DOHH2 (cell line): ENCODE measurements at regions not wholly inside any gene's neighbourhood (a gene's known extent, or its start where the extent isn't known, plus 50 kb on each side); places are given as distances from the start of the nearest gene placed in this dataset.

Experiments used
- H3F3A ChIP-seq: fragments of 200-600 bp; sonication (generic), shearing (Covaris generic); 2 replicates; pipeline ENCODE4 v1.6.0; 2016; ENCODE audit warnings: antibody characterized with exemption, mild to moderate bottlenecking; ENCODE audit not compliant: control insufficient read depth, insufficient read depth
- H3K27ac ChIP-seq: fragments of 200-600 bp; sonication (generic); 2 replicates; pipeline ENCODE4 v1.5.1; 2014; ENCODE audit warnings: low read depth, mild to moderate bottlenecking, low read length, moderate library complexity
- H3K27me3 ChIP-seq: fragments of 200-600 bp; sonication (generic); 2 replicates; pipeline ENCODE4 v1.6.1; 2014; ENCODE audit warnings: mild to moderate bottlenecking, low read length, mixed read lengths; ENCODE audit not compliant: control insufficient read depth
- H3K36me3 ChIP-seq: fragments of 200-600 bp; sonication (generic); 2 replicates; pipeline ENCODE4 v1.6.1; 2014; ENCODE audit warnings: mild to moderate bottlenecking, low read length, moderate library complexity, mixed read lengths; ENCODE audit not compliant: control insufficient read depth
- H3K4me1 ChIP-seq: fragments of 200-600 bp; sonication (generic); 2 replicates; pipeline ENCODE4 v1.6.1; 2014; ENCODE audit warnings: mild to moderate bottlenecking, low read length, mixed read lengths; ENCODE audit not compliant: control insufficient read depth
- H3K4me2 ChIP-seq: fragments of 200-600 bp; sonication (generic); 2 replicates; pipeline ENCODE4 v1.6.0; 2014; ENCODE audit warnings: mild to moderate bottlenecking, low read length, moderate library complexity
- H3K4me3 ChIP-seq: fragments of 200-600 bp; sonication (generic); 2 replicates; pipeline ENCODE4 v1.5.1; 2014; ENCODE audit warnings: mild to moderate bottlenecking, low read length, mixed read lengths
- H3K79me2 ChIP-seq: fragments of 200-600 bp; sonication (generic); 2 replicates; pipeline ENCODE4 v1.6.1; 2014; ENCODE audit warnings: mild to moderate bottlenecking, low read length, mixed read lengths; ENCODE audit not compliant: control insufficient read depth
- H3K9me2 ChIP-seq: fragments of 200-600 bp; sonication (generic); replicated peaks from 2 replicates; pipeline ENCODE4 v1.6.1; 2014; ENCODE audit warnings: mild to moderate bottlenecking, low read length, mixed read lengths; ENCODE audit not compliant: control insufficient read depth
- H3K9me3 ChIP-seq: fragments of 200-600 bp; sonication (generic); 2 replicates; pipeline ENCODE4 v1.6.1; 2014; ENCODE audit warnings: antibody characterized with exemption, low read length, mixed read lengths; ENCODE audit not compliant: control insufficient read depth, insufficient read depth
- H4K20me1 ChIP-seq: fragments of 200-600 bp; sonication (generic); 2 replicates; pipeline ENCODE4 v1.6.0; 2014; ENCODE audit warnings: low read depth, mild to moderate bottlenecking, antibody characterized with exemption, low read length, moderate library complexity; ENCODE audit not compliant: control insufficient read depth, insufficient read depth
- EZH2phosphoT487 ChIP-seq: fragments of 200-600 bp; sonication (generic); IDR thresholded peaks from 2 replicates; pipeline ENCODE4 v1.6.1; 2017; ENCODE audit warnings: borderline replicate concordance, mild to moderate bottlenecking, antibody characterized with exemption, low read length, moderate library complexity, mixed read lengths
- TF ChIP-seq, protein P1 (sequence below): fragments of 200-600 bp; sonication (generic); IDR thresholded peaks from one replicate; pipeline ENCODE4 v1.5.1; 2014; ENCODE audit warnings: antibody characterized with exemption, mild to moderate bottlenecking, low read depth, low read length; ENCODE audit not compliant: poor library complexity, severe bottlenecking

DNA sequence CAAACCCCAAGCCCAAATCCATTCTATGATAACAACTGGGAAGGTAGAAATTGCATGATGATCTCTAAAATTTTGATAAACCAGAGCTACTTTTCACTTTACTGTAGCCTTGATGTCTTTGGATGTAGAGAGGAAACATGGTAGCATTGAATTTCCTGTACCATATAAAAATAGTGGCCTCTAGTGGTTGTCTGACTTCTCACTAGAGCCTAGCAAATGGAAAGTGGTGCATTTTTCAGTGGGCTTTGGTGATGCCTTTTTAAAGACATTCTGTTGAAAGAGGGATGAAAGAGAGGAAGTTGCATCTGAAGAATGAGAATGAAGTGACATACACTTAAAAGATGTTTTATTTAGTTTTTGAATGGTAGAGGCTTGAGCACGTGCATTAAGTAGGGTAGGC is 662.2 kb downstream of the XIRP2 start:
- Histone ChIP-seq H3K9me3 (no peaks in the 10 kb centered on the region), H3K9me2 (no peaks in the 10 kb centered on the region), H3K36me3 (no peaks in the 10 kb centered on the region), H3K79me2 (no peaks in the 10 kb centered on the region), H3F3A (no peaks in the 10 kb centered on the region), H3K4me2 (no peak overlapping the region), H4K20me1 (no peaks in the 10 kb centered on the region), H3K4me3 (no peak overlapping the region), H3K4me1 (no peaks in the 10 kb centered on the region), H3K27me3 (no peaks in the 10 kb centered on the region), H3K27ac (no peak overlapping the region)
- TF ChIP-seq, protein P1, sequence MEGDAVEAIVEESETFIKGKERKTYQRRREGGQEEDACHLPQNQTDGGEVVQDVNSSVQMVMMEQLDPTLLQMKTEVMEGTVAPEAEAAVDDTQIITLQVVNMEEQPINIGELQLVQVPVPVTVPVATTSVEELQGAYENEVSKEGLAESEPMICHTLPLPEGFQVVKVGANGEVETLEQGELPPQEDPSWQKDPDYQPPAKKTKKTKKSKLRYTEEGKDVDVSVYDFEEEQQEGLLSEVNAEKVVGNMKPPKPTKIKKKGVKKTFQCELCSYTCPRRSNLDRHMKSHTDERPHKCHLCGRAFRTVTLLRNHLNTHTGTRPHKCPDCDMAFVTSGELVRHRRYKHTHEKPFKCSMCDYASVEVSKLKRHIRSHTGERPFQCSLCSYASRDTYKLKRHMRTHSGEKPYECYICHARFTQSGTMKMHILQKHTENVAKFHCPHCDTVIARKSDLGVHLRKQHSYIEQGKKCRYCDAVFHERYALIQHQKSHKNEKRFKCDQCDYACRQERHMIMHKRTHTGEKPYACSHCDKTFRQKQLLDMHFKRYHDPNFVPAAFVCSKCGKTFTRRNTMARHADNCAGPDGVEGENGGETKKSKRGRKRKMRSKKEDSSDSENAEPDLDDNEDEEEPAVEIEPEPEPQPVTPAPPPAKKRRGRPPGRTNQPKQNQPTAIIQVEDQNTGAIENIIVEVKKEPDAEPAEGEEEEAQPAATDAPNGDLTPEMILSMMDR, result peak; percentile 52
- TF ChIP-seq EZH2phosphoT487, result no peak

DNA sequence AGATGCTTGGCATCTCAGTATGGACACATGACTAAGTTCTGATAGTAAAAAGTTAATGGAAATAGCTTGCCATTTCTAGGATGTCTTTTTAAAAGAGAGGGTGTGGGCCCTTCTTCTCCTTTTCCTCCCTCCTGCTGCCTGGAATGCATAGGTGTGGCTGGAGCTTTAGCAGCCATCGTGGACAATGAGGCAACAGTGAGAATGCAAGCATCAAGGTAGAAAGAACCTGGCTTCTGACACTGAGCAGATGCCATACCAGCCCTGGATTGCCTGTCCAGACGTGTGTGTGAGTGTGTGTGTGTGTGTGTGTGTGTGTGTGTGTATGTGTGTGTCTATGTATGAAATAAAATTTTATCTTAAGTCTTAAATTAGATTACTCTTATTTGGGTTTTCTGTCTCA is 660.1 kb downstream of the XIRP2 start:
- Histone ChIP-seq H3K4me1 (no peaks in the 10 kb centered on the region), H4K20me1 (no peaks in the 10 kb centered on the region), H3K4me2 (no peak overlapping the region), H3K27ac (no peak overlapping the region), H3K36me3 (no peaks in the 10 kb centered on the region), H3K9me2 (no peaks in the 10 kb centered on the region), H3K4me3 (no peak overlapping the region), H3K27me3 (no peaks in the 10 kb centered on the region), H3K9me3 (no peaks in the 10 kb centered on the region), H3F3A (no peaks in the 10 kb centered on the region), H3K79me2 (no peaks in the 10 kb centered on the region)
- TF ChIP-seq, protein P1, result no peak
- no peak for TF ChIP-seq EZH2phosphoT487

DNA sequence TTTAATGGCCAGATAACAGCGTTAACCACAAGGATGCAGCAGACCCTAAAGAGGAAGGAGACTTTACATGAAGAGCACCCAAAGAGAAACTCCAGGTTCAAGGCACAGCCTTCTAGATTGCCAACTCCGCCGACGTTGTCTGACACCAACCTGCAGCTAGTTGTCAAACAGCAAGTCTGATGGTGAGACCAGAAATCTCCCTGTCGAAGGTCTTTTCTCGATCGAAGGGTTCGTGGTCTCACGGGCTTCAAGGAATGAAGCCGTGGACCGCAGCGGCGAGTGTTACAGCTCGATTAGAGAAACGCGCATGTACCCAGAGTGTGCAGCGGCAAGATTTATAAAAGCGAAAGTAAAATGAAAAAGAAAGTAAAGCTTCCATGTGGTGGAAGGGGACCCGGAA is 656.3 kb downstream of the XIRP2 start:
- no peaks in the 10 kb centered on the region for H3K4me1 ChIP-seq
- no peak overlapping the region for H3K4me3 ChIP-seq
- no peaks in the 10 kb centered on the region for H3F3A ChIP-seq
- H3K79me2 ChIP-seq, result no peaks in the 10 kb centered on the region
- H3K36me3 ChIP-seq, result no peaks in the 10 kb centered on the region
- no peaks in the 10 kb centered on the region for H3K27me3 ChIP-seq
- TF ChIP-seq EZH2phosphoT487, result no peak
- TF ChIP-seq, protein P1, result no peak
- no peak overlapping the region for H3K27ac ChIP-seq
- H3K9me2 ChIP-seq, result no peaks in the 10 kb centered on the region
- no peak overlapping the region for H3K4me2 ChIP-seq
- no peaks in the 10 kb centered on the region for H4K20me1 ChIP-seq
- no peaks in the 10 kb centered on the region for H3K9me3 ChIP-seq

DNA sequence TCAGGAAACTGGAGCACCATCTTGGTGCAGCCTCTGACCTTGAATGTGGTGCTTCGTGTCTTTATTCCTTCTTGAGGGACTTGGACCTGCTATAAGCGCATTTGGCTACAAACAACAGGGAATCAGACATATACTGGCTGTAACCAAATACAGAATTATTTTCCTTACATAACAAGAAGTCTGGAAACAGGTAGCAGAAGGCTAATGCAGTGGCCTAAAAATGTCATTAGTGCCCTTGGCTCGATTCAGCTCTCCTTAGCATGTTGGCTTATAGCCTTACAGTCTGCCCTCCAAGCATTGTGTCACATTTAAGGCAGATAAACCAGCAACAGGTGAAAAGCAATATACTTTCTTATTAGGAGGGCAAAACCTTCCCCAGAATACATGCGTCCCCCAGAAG is 655.4 kb downstream of the XIRP2 start:
- Histone ChIP-seq H3K9me2 (no peaks in the 10 kb centered on the region), H3K27ac (no peak overlapping the region), H3K27me3 (no peaks in the 10 kb centered on the region), H3F3A (no peaks in the 10 kb centered on the region), H3K4me3 (no peak overlapping the region), H3K79me2 (no peaks in the 10 kb centered on the region), H4K20me1 (no peaks in the 10 kb centered on the region), H3K4me1 (no peaks in the 10 kb centered on the region), H3K9me3 (no peaks in the 10 kb centered on the region), H3K4me2 (no peak overlapping the region), H3K36me3 (no peaks in the 10 kb centered on the region)
- TF ChIP-seq, protein P1, result no peak
- no peak for TF ChIP-seq EZH2phosphoT487
